ENCODE measurements at regions not wholly inside any gene's neighbourhood (a gene's known extent, or its start where the extent isn't known, plus 50 kb on each side); places are given as distances from the start of the nearest gene placed in this dataset.

GRCh38 chr5:93196986-93197385 lies 384.0 kb downstream of the NR2F1-AS1 start:
- H2AFZ ChIP-seq (ENCODE audit: low read length) = no peak overlapping the region
- H3K4me3 ChIP-seq (ENCODE audit: low read length, poor library complexity, severe bottlenecking) = no peak overlapping the region
- H3K9ac ChIP-seq (ENCODE audit: low read depth, low read length, poor library complexity, severe bottlenecking) = no peak overlapping the region
- no peak overlapping the region for H3K4me2 ChIP-seq (ENCODE audit: low read depth, low read length, poor library complexity, severe bottlenecking)
- no peaks in the 10 kb centered on the region for H4K20me1 ChIP-seq (ENCODE audit: insufficient read depth, low read length, poor library complexity, severe bottlenecking)
- no peaks in the 10 kb centered on the region for H3K27me3 ChIP-seq (ENCODE audit: insufficient read depth, low read length, poor library complexity, severe bottlenecking)
- H3K9me2 ChIP-seq (replicated peaks; ENCODE audit: low read depth, low read length) = no peaks in the 10 kb centered on the region
- no peaks in the 10 kb centered on the region for H3K36me3 ChIP-seq (ENCODE audit: insufficient read depth, low read length)
- no peaks in the 10 kb centered on the region for H3F3A ChIP-seq (ENCODE audit: low read depth)
- H3K4me1 ChIP-seq (ENCODE audit: insufficient read depth, low read length, poor library complexity, severe bottlenecking) = no peaks in the 10 kb centered on the region
- TF ChIP-seq CTCF (conservative IDR thresholded peaks at IDR 0.05; ENCODE audit: low read length) = no peak
- no peak for TF ChIP-seq EZH2phosphoT487 (IDR thresholded peaks at IDR 0.05; ENCODE audit: borderline replicate concordance)
- H3K79me2 ChIP-seq (ENCODE audit: insufficient read depth, low read length) = no peaks in the 10 kb centered on the region
- H3K9me3 ChIP-seq (ENCODE audit: insufficient read depth, low read depth, low read length) = no peaks in the 10 kb centered on the region

DNA sequence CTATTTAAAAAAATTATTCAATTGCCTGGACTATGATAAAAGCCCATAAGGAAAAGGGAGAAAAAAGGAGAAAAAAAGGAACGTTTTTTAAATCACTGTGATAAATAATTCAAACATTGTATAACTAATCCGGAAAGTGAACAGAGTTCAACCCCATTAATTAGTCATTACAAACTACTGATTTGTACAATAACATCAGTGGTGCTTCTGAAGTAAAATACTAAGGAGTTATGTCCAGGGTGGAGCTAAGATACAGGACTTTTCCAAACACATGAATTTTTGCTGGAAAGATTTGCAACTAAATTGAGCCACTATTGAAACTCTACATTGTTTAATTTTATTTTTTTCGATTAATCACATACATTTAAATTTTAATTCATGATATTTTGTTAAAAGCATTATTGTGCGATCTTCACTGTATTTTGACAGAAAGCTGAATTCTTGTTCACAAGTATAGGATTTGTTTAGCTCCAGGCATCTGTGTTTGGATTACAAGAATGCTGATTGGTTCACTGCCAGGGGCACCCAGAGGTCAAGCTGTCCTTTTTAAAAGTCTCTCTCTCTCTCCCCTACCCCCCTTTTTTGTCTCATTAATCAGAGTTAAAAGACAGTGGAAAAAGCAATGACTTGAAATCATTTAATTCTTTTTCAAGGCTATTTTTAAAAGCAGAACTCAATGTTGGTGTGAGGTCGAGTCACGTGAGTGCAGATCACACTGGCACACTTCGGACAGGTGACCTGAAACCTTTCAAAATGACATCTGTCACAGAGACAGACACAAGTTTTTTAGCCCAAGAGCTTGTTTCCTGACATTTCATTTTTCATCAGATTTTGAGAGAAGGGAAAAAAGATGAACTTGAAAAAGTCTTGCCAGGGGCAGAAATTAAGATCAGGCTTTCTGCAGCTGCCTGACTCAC lies 387.3 kb downstream of the NR2F1-AS1 start:
- no peaks in the 10 kb centered on the region for H3F3A ChIP-seq (ENCODE audit: low read depth)
- no peaks in the 10 kb centered on the region for H3K9me2 ChIP-seq (replicated peaks; ENCODE audit: low read depth, low read length)
- H3K9me3 ChIP-seq (ENCODE audit: insufficient read depth, low read depth, low read length) = no peaks in the 10 kb centered on the region
- no peaks in the 10 kb centered on the region for H4K20me1 ChIP-seq (ENCODE audit: insufficient read depth, low read length, poor library complexity, severe bottlenecking)
- TF ChIP-seq CTCF (conservative IDR thresholded peaks at IDR 0.05; ENCODE audit: low read length) = no peak
- no peak for TF ChIP-seq EZH2phosphoT487 (IDR thresholded peaks at IDR 0.05; ENCODE audit: borderline replicate concordance)
- no peak overlapping the region for H3K4me2 ChIP-seq (ENCODE audit: low read depth, low read length, poor library complexity, severe bottlenecking)
- no peaks in the 10 kb centered on the region for H3K27me3 ChIP-seq (ENCODE audit: insufficient read depth, low read length, poor library complexity, severe bottlenecking)
- no peak overlapping the region for H3K9ac ChIP-seq (ENCODE audit: low read depth, low read length, poor library complexity, severe bottlenecking)
- H3K79me2 ChIP-seq (ENCODE audit: insufficient read depth, low read length) = no peaks in the 10 kb centered on the region
- no peak overlapping the region for H3K4me3 ChIP-seq (ENCODE audit: low read length, poor library complexity, severe bottlenecking)
- no peaks in the 10 kb centered on the region for H3K4me1 ChIP-seq (ENCODE audit: insufficient read depth, low read length, poor library complexity, severe bottlenecking)
- H3K36me3 ChIP-seq (ENCODE audit: insufficient read depth, low read length) = no peaks in the 10 kb centered on the region
- H2AFZ ChIP-seq (ENCODE audit: low read length) = no peak overlapping the region

DNA sequence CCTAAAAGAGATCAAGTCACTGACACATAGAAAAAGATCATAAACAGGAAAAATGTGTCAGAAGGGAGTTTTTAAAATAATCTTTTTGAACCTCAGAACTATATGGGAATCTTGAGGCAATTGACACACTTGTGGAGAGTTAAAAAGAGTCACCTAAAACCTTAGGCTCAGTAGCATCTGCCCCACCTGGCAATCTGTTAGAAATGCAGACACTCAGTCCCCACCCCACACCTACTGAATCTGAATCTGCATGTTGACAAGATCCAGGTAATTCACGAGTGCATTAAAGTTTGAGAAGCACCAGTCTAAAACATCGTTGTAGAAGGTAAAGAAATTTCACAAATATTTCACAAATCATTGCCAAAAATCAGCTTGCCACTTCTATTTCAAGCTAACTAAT lies 388.3 kb downstream of the NR2F1-AS1 start:
- TF ChIP-seq EZH2phosphoT487 (IDR thresholded peaks at IDR 0.05; ENCODE audit: borderline replicate concordance) (no peak), CTCF (conservative IDR thresholded peaks at IDR 0.05; ENCODE audit: low read length) (no peak)
- Histone ChIP-seq H3K9ac (ENCODE audit: low read depth, low read length, poor library complexity, severe bottlenecking) (no peak overlapping the region), H3K9me2 (replicated peaks; ENCODE audit: low read depth, low read length) (no peaks in the 10 kb centered on the region), H3K4me1 (ENCODE audit: insufficient read depth, low read length, poor library complexity, severe bottlenecking) (no peaks in the 10 kb centered on the region), H3K9me3 (ENCODE audit: insufficient read depth, low read depth, low read length) (no peaks in the 10 kb centered on the region), H3K4me2 (ENCODE audit: low read depth, low read length, poor library complexity, severe bottlenecking) (no peak overlapping the region), H3K36me3 (ENCODE audit: insufficient read depth, low read length) (no peaks in the 10 kb centered on the region), H3K27me3 (ENCODE audit: insufficient read depth, low read length, poor library complexity, severe bottlenecking) (no peaks in the 10 kb centered on the region), H3K4me3 (ENCODE audit: low read length, poor library complexity, severe bottlenecking) (no peak overlapping the region), H3F3A (ENCODE audit: low read depth) (no peaks in the 10 kb centered on the region), H4K20me1 (ENCODE audit: insufficient read depth, low read length, poor library complexity, severe bottlenecking) (no peaks in the 10 kb centered on the region), H2AFZ (ENCODE audit: low read length) (no peak overlapping the region), H3K79me2 (ENCODE audit: insufficient read depth, low read length) (no peaks in the 10 kb centered on the region)

Measured in Loucy (cell line).